Type B pancreatic cell (in vitro differentiated cells): ENCODE measurements at regions not wholly inside any gene's neighbourhood (a gene's known extent, or its start where the extent isn't known, plus 50 kb on each side); places are given as distances from the start of the nearest gene placed in this dataset.

Experiments
- DNase-seq: peaks from one replicate; pipeline ENCODE4 v3.0.0; 2021; ENCODE audit warnings: mixed read lengths; ENCODE audit not compliant: unreplicated experiment; ENCODE audit errors: extremely low spot score
- H3K27ac Mint-ChIP-seq: 2 replicates; pipeline ENCODE4 v1.8.0; 2021; ENCODE audit warnings: mild to moderate bottlenecking, mixed read lengths
- H3K27me3 Mint-ChIP-seq: 2 replicates; pipeline ENCODE4 v1.8.0; 2021; ENCODE audit warnings: mixed read lengths
- H3K36me3 Mint-ChIP-seq: 2 replicates; pipeline ENCODE4 v1.8.0; 2021; ENCODE audit warnings: mixed read lengths
- H3K4me1 Mint-ChIP-seq: one replicate; pipeline ENCODE4 v1.8.0; 2021; ENCODE audit warnings: mixed read lengths; ENCODE audit not compliant: unreplicated experiment
- H3K4me3 Mint-ChIP-seq: 2 replicates; pipeline ENCODE4 v1.8.0; 2021; ENCODE audit warnings: mild to moderate bottlenecking, mixed read lengths
- H3K9me3 Mint-ChIP-seq: 2 replicates; pipeline ENCODE4 v1.8.0; 2021; ENCODE audit warnings: mixed read lengths
- CTCF ChIP-seq: fragments of 200-600 bp; sonication (generic); conservative IDR thresholded peaks from 2 replicates; pipeline ENCODE4 v1.5.0; 2021; ENCODE audit warnings: antibody characterized with exemption, mild to moderate bottlenecking

DNA sequence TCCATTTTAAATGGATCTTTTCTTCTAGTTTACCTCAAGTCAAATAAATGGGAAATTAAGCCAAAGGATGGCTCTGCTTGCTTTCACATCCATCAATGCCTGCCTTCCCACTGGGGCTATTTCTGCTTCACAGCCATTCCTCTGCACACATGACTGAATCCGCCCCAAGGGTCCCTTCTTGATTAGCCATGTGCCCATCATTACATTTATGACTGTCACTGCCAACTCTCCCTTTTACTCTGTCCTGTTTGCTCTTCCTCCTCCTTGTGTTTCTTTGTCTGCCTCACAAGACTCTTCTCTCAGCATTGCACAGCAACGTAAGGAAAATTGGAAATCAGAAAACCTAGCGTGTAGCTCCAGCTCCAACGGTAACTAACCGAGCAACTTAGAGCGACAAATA, 410.2 kb downstream of the TBC1D4 start:
- Mint-ChIP-seq H3K27ac (no peak overlapping the region), H3K4me3 (no peak overlapping the region), H3K4me1 (peaks cover 12% of the 10 kb centered on the region), H3K27me3 (peaks cover 5% of the 10 kb centered on the region), H3K9me3 (no peaks in the 10 kb centered on the region), H3K36me3 (no peaks in the 10 kb centered on the region)
- no peak for DNase-seq
- TF ChIP-seq CTCF = no peak

DNA sequence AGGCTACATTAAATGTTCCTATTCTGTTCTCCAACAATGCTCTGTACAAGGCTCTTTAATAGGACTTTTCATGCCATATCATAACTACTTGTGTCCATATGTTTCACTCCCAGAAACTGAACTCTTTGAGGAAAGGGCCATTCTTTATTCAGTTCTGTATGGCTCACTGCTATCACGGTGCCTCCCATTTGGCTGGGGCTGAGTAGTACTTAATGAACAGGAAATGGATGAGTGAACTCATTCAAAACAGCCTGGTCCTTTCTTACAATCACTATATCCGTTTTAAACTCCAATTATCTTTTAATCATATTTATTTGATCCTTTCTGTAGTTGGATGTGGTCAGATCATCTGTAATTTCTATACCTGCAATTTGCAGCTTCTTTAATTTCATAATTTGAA, 410.6 kb downstream of the TBC1D4 start:
- H3K4me3 Mint-ChIP-seq = no peak overlapping the region
- no peaks in the 10 kb centered on the region for H3K9me3 Mint-ChIP-seq
- peaks cover 5% of the 10 kb centered on the region for H3K27me3 Mint-ChIP-seq
- TF ChIP-seq CTCF = no peak
- peaks cover 12% of the 10 kb centered on the region for H3K4me1 Mint-ChIP-seq
- DNase-seq = no peak
- H3K27ac Mint-ChIP-seq = no peak overlapping the region
- H3K36me3 Mint-ChIP-seq = no peaks in the 10 kb centered on the region

DNA sequence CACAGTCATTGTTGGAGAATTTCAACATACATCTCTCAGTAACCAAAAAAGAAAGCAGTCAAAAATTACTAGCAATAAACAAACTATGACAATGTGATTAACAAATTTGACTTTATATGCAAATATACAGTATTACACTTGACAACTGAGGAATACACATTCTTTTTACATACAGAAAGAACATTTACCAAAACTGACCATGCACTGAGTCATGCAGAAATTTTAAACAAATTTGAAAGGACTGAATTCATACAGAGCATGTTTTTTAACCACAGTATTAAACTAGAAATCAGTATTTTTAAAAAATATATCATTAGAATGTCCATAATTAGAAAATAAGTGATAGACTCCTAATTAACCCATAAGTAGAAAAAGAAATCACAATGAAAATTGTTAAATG, 420.1 kb downstream of the TBC1D4 start:
- Mint-ChIP-seq H3K4me1 (no peaks in the 10 kb centered on the region), H3K27me3 (no peaks in the 10 kb centered on the region), H3K27ac (no peak overlapping the region), H3K36me3 (no peaks in the 10 kb centered on the region), H3K9me3 (no peaks in the 10 kb centered on the region), H3K4me3 (no peak overlapping the region)
- TF ChIP-seq CTCF = no peak
- no peak for DNase-seq

- no peaks in the 10 kb centered on the region for H3K4me1 Mint-ChIP-seq
- no peak for TF ChIP-seq CTCF
- H3K36me3 Mint-ChIP-seq = no peaks in the 10 kb centered on the region
- no peak overlapping the region for H3K27ac Mint-ChIP-seq
- no peaks in the 10 kb centered on the region for H3K27me3 Mint-ChIP-seq
- H3K4me3 Mint-ChIP-seq = no peak overlapping the region
- H3K9me3 Mint-ChIP-seq = no peaks in the 10 kb centered on the region
- DNase-seq = no peak
Observed at GRCh38 chr13:75055296-75055695, 426.7 kb downstream of the TBC1D4 start.

DNA sequence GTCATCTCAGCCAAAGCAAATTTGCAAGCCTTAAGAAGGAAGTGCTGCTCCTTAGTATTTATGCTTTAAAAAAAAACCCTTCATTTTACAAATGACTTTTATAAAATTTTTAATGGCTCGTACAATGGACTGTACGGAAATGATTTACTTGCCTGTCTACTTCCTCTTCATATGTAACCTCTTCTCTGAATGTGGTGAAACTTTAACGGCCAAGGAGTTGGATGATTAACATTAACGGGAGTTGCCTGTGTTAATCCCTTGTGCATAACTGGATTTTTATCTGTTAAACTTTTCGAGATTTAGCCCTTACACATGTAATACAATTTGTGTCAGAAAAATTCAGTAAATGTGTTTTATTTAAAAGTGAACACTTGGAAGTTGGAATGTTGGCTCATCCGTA, 429.4 kb downstream of the TBC1D4 start:
- no peak for DNase-seq
- Mint-ChIP-seq H3K36me3 (no peaks in the 10 kb centered on the region), H3K4me3 (no peak overlapping the region), H3K9me3 (no peaks in the 10 kb centered on the region), H3K27me3 (no peaks in the 10 kb centered on the region), H3K27ac (no peak overlapping the region), H3K4me1 (no peaks in the 10 kb centered on the region)
- no peak for TF ChIP-seq CTCF

DNA sequence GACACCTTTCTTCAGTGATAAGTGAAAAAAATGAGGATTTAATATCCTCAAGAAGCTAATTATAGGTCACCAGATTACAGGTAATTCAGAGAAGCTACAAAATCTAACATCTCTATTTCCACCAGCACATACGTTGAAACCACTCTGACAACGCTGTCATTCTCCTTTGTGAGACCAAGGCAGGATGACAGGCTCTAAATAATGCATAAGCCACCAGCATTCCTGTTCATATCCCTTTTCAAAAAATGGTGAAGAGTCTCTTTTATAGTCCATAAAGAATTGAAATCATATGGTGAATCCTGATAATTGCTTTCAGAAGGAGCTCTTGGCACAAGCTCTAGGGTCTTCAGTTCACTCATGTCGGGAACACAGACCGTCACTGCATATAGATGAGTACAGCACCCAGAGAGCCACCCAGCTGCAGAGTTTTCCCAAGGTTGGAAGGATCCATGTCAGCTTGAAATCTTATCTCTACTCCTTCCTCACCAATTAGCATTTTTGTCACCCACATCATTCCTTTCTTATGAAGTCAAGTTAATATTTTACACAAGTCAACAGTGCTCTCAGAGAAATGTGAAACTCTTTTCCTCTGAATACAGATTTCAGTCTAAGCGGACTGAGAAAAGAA, 431.4 kb downstream of the TBC1D4 start:
- no peak for TF ChIP-seq CTCF
- no peak overlapping the region for H3K27ac Mint-ChIP-seq
- H3K4me1 Mint-ChIP-seq = no peaks in the 10 kb centered on the region
- no peaks in the 10 kb centered on the region for H3K9me3 Mint-ChIP-seq
- no peak overlapping the region for H3K4me3 Mint-ChIP-seq
- H3K27me3 Mint-ChIP-seq = no peaks in the 10 kb centered on the region
- DNase-seq = no peak
- H3K36me3 Mint-ChIP-seq = no peaks in the 10 kb centered on the region
